ENCODE measurements at regions not wholly inside any gene's neighbourhood (a gene's known extent, or its start where the extent isn't known, plus 50 kb on each side); places are given as distances from the start of the nearest gene placed in this dataset.

- H3K4me3 ChIP-seq (ENCODE audit: low read depth, low read length): no peak overlapping the region
- H3K36me3 ChIP-seq (ENCODE audit: control insufficient read depth, insufficient read depth, low read length): no peaks in the 10 kb centered on the region
- DNase-seq (ENCODE audit: low read depth): no peak
- TF ChIP-seq CTCF (IDR thresholded peaks at IDR 0.05; ENCODE audit: insufficient read depth, low read length, poor library complexity, severe bottlenecking): no peak
- H3K27me3 ChIP-seq (ENCODE audit: control insufficient read depth, insufficient read depth, low read length): no peaks in the 10 kb centered on the region
Measured at GRCh38 chr14:81871706-81872105, 338.1 kb upstream of the SEL1L start.

GRCh38 chr14:81884382-81884781 lies 350.7 kb upstream of the SEL1L start:
- Histone ChIP-seq H3K36me3 (ENCODE audit: control insufficient read depth, insufficient read depth, low read length) (no peaks in the 10 kb centered on the region), H3K27me3 (ENCODE audit: control insufficient read depth, insufficient read depth, low read length) (no peaks in the 10 kb centered on the region), H3K4me3 (ENCODE audit: low read depth, low read length) (no peak overlapping the region)
- no peak for TF ChIP-seq CTCF (IDR thresholded peaks at IDR 0.05; ENCODE audit: insufficient read depth, low read length, poor library complexity, severe bottlenecking)
- no peak for DNase-seq (ENCODE audit: low read depth)

- Histone ChIP-seq H3K4me3 (ENCODE audit: low read depth, low read length) (no peak overlapping the region), H3K36me3 (ENCODE audit: control insufficient read depth, insufficient read depth, low read length) (no peaks in the 10 kb centered on the region), H3K27me3 (ENCODE audit: control insufficient read depth, insufficient read depth, low read length) (no peaks in the 10 kb centered on the region)
- no peak for DNase-seq (ENCODE audit: low read depth)
- TF ChIP-seq CTCF (IDR thresholded peaks at IDR 0.05; ENCODE audit: insufficient read depth, low read length, poor library complexity, severe bottlenecking): no peak
Measured at GRCh38 chr14:81886588-81886987, 352.9 kb upstream of the SEL1L start.

- H3K4me3 ChIP-seq (ENCODE audit: low read depth, low read length): no peak overlapping the region
- H3K27me3 ChIP-seq (ENCODE audit: control insufficient read depth, insufficient read depth, low read length): no peaks in the 10 kb centered on the region
- no peak for DNase-seq (ENCODE audit: low read depth)
- H3K36me3 ChIP-seq (ENCODE audit: control insufficient read depth, insufficient read depth, low read length): no peaks in the 10 kb centered on the region
- no peak for TF ChIP-seq CTCF (IDR thresholded peaks at IDR 0.05; ENCODE audit: insufficient read depth, low read length, poor library complexity, severe bottlenecking)
Measured at GRCh38 chr14:81889529-81889928, 355.9 kb upstream of the SEL1L start.

GRCh38 chr14:81890020-81890419 lies 356.4 kb upstream of the SEL1L start:
- Histone ChIP-seq H3K27me3 (ENCODE audit: control insufficient read depth, insufficient read depth, low read length) (no peaks in the 10 kb centered on the region), H3K4me3 (ENCODE audit: low read depth, low read length) (no peak overlapping the region), H3K36me3 (ENCODE audit: control insufficient read depth, insufficient read depth, low read length) (no peaks in the 10 kb centered on the region)
- no peak for DNase-seq (ENCODE audit: low read depth)
- no peak for TF ChIP-seq CTCF (IDR thresholded peaks at IDR 0.05; ENCODE audit: insufficient read depth, low read length, poor library complexity, severe bottlenecking)

GRCh38 chr14:81903477-81903876 lies 369.8 kb upstream of the SEL1L start:
- Histone ChIP-seq H3K27me3 (ENCODE audit: control insufficient read depth, insufficient read depth, low read length) (no peaks in the 10 kb centered on the region), H3K36me3 (ENCODE audit: control insufficient read depth, insufficient read depth, low read length) (no peaks in the 10 kb centered on the region), H3K4me3 (ENCODE audit: low read depth, low read length) (no peak overlapping the region)
- TF ChIP-seq CTCF (IDR thresholded peaks at IDR 0.05; ENCODE audit: insufficient read depth, low read length, poor library complexity, severe bottlenecking): no peak
- DNase-seq (ENCODE audit: low read depth): no peak

All from kidney epithelial cell (primary cell).